T-helper 17 cell (primary cell): ENCODE measurements at regions not wholly inside any gene's neighbourhood (a gene's known extent, or its start where the extent isn't known, plus 50 kb on each side); places are given as distances from the start of the nearest gene placed in this dataset.
"Not testable (repeated sequence)": the region's sequence is repeated elsewhere in the genome, so short reads cannot be mapped to it uniquely, and the experiment has no call there.

Source experiments
- ATAC-seq: fragments of 150-1000 bp; cut with Tn5 transposase; 2 replicates; pipeline ENCODE4 v1.10.0; 2021; ENCODE audit warnings: mild to moderate bottlenecking, moderate library complexity
- DNase-seq, 3 donors: peaks; one replicate each; pipeline versions ENCODE4 v3.0.0 to v3.0.0-alpha.2; 2020 to 2021
- H3K9me3 ChIP-seq: one replicate; pipeline ENCODE4 v1.7.0; 2013; ENCODE audit warnings: low read length, mild to moderate bottlenecking; ENCODE audit not compliant: control insufficient read depth, poor library complexity, severe bottlenecking
- H3K27ac Mint-ChIP-seq: one replicate; pipeline ENCODE4 v1.8.0; 2022; ENCODE audit warnings: mild to moderate bottlenecking, moderate library complexity, mixed read lengths
- H3K27me3 Mint-ChIP-seq: one replicate; pipeline ENCODE4 v1.8.0; 2022; ENCODE audit warnings: mixed read lengths
- H3K36me3 Mint-ChIP-seq: one replicate; pipeline ENCODE4 v1.8.0; 2022; ENCODE audit warnings: low read depth, mixed read lengths
- H3K4me1 Mint-ChIP-seq: one replicate; pipeline ENCODE4 v1.8.0; 2022; ENCODE audit warnings: mild to moderate bottlenecking, mixed read lengths
- H3K4me3 Mint-ChIP-seq: one replicate; pipeline ENCODE4 v1.8.0; 2022; ENCODE audit warnings: mild to moderate bottlenecking, moderate library complexity, mixed read lengths

DNA sequence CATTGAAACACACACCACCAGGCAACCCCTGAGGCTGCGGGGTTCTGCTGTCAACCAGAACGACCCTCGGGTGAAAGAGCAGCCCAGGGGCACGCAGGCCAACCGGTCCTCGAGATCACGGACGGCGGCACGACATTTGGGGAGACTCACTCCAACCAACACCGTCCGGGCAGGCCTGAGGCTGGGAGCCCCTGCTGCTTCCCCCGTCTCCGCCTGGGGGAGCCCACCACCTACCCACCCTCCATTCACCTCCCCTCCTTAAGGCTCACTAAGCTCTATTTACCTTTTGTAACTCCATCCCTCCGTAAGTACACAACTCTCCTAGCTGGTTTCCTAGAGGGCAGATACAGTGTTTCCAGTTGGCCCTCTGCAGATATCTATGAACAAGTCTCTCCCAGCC lies 971.3 kb upstream of the DEFB115 start:
- Mint-ChIP-seq H3K4me1 (peaks cover 23% of the 10 kb centered on the region), H3K36me3 (no peaks in the 10 kb centered on the region), H3K27me3 (no peaks in the 10 kb centered on the region), H3K27ac (no peak overlapping the region), H3K4me3 (no peak overlapping the region)
- DNase-seq (no peak), ATAC-seq (no peak)
- H3K9me3 ChIP-seq: no peaks in the 10 kb centered on the region

DNA sequence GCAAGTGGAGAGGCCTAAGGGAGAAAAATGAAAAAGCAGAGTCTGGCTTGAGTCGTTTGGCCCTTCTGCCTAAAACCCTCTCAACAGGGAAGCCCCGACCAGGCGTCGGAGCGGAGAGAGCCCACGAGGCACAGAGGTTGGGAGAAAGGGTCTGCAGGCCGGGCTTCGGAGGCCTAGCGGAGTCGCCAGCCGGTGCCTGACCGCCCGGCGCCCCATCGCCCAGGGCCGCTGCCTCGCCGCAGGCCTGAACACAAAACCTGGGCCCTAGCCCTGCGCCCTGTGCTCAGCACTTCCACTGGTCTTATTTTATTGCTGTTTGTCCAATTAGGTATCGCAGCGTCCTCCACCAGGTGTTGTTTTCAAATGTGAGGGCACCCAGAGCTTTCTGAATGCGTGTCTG lies 970.0 kb upstream of the DEFB115 start:
- Mint-ChIP-seq H3K4me1 (peaks cover 23% of the 10 kb centered on the region), H3K27ac (peak overlapping the region; percentile 94), H3K4me3 (peak overlapping the region; percentile 33)
- H3K9me3 ChIP-seq, H3K36me3 Mint-ChIP-seq, H3K27me3 Mint-ChIP-seq, ATAC-seq, DNase-seq: not testable (repeated sequence)

- Mint-ChIP-seq H3K4me1 (peaks cover 20% of the 10 kb centered on the region), H3K27ac (peak overlapping the region; percentile 94), H3K36me3 (no peaks in the 10 kb centered on the region), H3K4me3 (no peak overlapping the region), H3K27me3 (no peaks in the 10 kb centered on the region)
- DNase-seq (no peak), ATAC-seq (no peak)
- H3K9me3 ChIP-seq: no peaks in the 10 kb centered on the region
These were observed 969.1 kb upstream of the DEFB115 start for GRCh38 chr20:30288346-30288745.

DNA sequence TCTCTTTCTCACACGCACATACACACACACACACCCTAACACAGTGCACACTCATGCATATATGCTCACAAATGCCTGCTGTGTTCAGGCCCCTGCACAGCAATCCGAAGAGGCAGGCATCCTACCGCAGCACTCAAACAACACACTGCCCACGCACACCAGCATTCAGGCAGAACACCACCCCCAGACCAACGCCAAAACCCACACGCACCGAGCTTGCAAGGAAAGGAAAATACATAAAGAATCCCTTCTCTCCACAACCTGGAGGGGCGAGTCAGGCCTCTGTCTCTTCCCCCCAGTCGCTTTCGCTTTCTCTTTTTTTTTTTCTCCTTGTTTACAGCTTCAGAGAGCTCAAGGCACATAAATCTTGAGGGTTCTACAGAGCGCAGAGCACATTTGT lies 968.4 kb upstream of the DEFB115 start:
- DNase-seq, H3K36me3 Mint-ChIP-seq, H3K9me3 ChIP-seq, ATAC-seq, H3K27me3 Mint-ChIP-seq: not testable (repeated sequence)
- Mint-ChIP-seq H3K4me3 (peak overlapping the region; percentile 94), H3K27ac (peak overlapping the region; percentile 94), H3K4me1 (peaks cover 20% of the 10 kb centered on the region)

GRCh38 chr20:30289711-30290141 lies 967.7 kb upstream of the DEFB115 start:
- H3K9me3 ChIP-seq, H3K27me3 Mint-ChIP-seq, H3K36me3 Mint-ChIP-seq, ATAC-seq, DNase-seq: not testable (repeated sequence)
- Mint-ChIP-seq H3K4me1 (peaks cover 20% of the 10 kb centered on the region), H3K4me3 (peak overlapping the region; percentile 94), H3K27ac (peak overlapping the region; percentile 94)

GRCh38 chr20:30290361-30291063 lies 967.0 kb upstream of the DEFB115 start:
- DNase-seq (peak in 1 of 3 donors; percentile 26), ATAC-seq (peak; percentile 64)
- Mint-ChIP-seq H3K4me3 (peak overlapping the region; percentile 94), H3K4me1 (peaks cover 20% of the 10 kb centered on the region), H3K27ac (peak overlapping the region; percentile 94), H3K27me3 (peaks cover 10% of the 10 kb centered on the region)
- H3K36me3 Mint-ChIP-seq, H3K9me3 ChIP-seq: not testable (repeated sequence)

- peak overlapping the region; percentile 94 for H3K27ac Mint-ChIP-seq
- peak overlapping the region; percentile 94 for H3K4me3 Mint-ChIP-seq
- not testable (repeated sequence) for ATAC-seq, H3K36me3 Mint-ChIP-seq, DNase-seq, H3K9me3 ChIP-seq
- H3K27me3 Mint-ChIP-seq: peaks cover 14% of the 10 kb centered on the region
- H3K4me1 Mint-ChIP-seq: peaks cover 20% of the 10 kb centered on the region
These were observed 966.4 kb upstream of the DEFB115 start for GRCh38 chr20:30291064-30291379.

DNA sequence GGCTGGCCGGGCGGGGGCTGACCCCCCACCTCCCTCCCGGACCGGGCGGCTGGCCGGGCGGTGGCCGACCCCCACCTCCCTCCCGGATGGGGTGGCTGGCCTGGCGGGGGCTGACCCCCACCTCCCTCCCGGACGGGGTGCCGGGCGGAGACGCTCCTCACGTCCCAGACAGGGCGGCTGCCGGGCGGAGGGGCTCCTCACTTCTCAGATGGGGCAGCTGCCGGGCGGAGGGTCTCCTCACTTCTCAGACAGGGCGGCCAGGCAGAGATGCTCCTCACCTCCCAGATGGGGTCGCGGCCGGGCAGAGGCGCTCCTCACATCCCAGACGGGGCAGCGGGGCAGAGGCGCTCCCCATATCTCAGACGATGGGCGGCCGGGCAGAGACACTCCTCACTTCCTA lies 965.8 kb upstream of the DEFB115 start:
- not testable (repeated sequence) for H3K9me3 ChIP-seq, H3K27ac Mint-ChIP-seq, ATAC-seq, H3K36me3 Mint-ChIP-seq, H3K4me3 Mint-ChIP-seq, DNase-seq
- peaks cover 14% of the 10 kb centered on the region for H3K27me3 Mint-ChIP-seq
- peaks cover 20% of the 10 kb centered on the region for H3K4me1 Mint-ChIP-seq

DNA sequence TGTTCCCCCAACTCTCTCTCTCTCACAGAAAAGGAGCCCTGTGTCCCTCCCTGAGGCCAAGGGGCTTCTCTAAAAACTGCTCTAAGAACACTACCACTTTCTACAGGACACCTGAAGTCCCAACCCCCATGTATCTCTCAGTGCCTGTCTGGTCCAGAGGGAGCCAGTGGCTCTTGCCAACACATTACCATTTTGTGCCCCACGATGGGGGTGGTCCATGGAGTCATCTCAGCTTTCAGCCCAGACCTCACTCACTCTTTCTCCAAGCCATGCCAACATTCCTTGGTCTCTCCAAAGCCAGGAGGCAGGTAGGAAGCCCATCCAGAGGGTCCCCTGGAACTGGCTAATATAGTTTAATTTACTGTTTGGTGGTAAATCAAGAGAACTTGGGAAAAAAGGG lies 962.1 kb upstream of the DEFB115 start:
- H3K27ac Mint-ChIP-seq: peak overlapping the region; percentile 56
- ATAC-seq, H3K9me3 ChIP-seq, H3K36me3 Mint-ChIP-seq, DNase-seq: not testable (repeated sequence)
- peaks cover 11% of the 10 kb centered on the region for H3K4me1 Mint-ChIP-seq
- peak overlapping the region; percentile 5 for H3K4me3 Mint-ChIP-seq
- H3K27me3 Mint-ChIP-seq: peaks cover 31% of the 10 kb centered on the region

GRCh38 chr20:30295967-30296366 lies 961.5 kb upstream of the DEFB115 start:
- H3K36me3 Mint-ChIP-seq, H3K9me3 ChIP-seq, H3K4me3 Mint-ChIP-seq, H3K27ac Mint-ChIP-seq, DNase-seq, ATAC-seq: not testable (repeated sequence)
- H3K4me1 Mint-ChIP-seq: peaks cover 11% of the 10 kb centered on the region
- peaks cover 33% of the 10 kb centered on the region for H3K27me3 Mint-ChIP-seq

GRCh38 chr20:30297878-30298595 lies 959.4 kb upstream of the DEFB115 start:
- not testable (repeated sequence) for H3K9me3 ChIP-seq, ATAC-seq, H3K4me3 Mint-ChIP-seq, H3K36me3 Mint-ChIP-seq, H3K27ac Mint-ChIP-seq, DNase-seq
- H3K4me1 Mint-ChIP-seq: peaks cover 11% of the 10 kb centered on the region
- H3K27me3 Mint-ChIP-seq: peaks cover 33% of the 10 kb centered on the region

DNA sequence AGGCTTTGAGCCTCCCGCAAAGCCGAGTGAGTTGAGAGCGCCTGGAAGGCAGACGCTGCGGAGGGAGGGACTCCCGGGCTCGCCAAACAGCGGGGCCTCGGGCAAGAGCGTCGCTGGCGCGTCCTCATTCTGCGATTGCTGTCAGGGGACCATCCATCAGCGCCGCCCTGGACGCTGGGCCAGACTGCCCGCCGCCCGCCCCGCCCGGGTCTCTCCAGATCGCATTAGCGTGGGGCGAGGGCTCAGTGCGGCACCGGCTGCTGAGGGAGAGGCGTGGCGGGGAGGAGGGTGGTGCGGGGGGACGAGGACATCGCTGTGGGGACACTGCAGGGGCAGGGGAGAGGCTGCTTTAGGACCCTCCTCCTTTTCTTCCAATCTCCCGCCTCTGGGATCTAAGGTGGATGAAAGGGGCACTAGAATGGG lies 957.2 kb upstream of the DEFB115 start:
- peaks cover 26% of the 10 kb centered on the region for H3K27me3 Mint-ChIP-seq
- peaks cover 10% of the 10 kb centered on the region for H3K4me1 Mint-ChIP-seq
- not testable (repeated sequence) for H3K27ac Mint-ChIP-seq, H3K36me3 Mint-ChIP-seq, ATAC-seq, DNase-seq, H3K9me3 ChIP-seq
- H3K4me3 Mint-ChIP-seq: peak overlapping the region; percentile 78

DNA sequence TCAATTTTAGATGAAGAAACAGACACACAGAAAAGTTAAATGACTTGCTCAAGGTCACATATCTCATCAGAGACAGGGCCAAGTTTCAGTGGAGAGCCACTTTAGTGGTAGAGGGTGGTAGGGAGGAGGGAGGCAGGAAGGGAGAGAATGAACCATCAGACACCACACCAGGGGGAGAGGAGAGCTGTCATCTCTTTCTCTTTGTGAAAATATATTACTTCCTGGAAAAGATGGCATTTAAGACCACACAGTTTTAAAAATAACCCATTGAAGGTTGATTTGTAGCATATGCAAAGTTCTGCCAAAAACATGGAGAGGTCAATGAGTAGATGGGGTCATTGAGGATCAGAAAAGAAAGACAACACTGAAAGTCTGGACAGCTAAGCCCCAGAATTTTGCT lies 954.7 kb upstream of the DEFB115 start:
- peaks cover 19% of the 10 kb centered on the region for H3K27me3 Mint-ChIP-seq
- not testable (repeated sequence) for H3K4me3 Mint-ChIP-seq, H3K4me1 Mint-ChIP-seq, H3K36me3 Mint-ChIP-seq, H3K27ac Mint-ChIP-seq, DNase-seq, H3K9me3 ChIP-seq, ATAC-seq

DNA sequence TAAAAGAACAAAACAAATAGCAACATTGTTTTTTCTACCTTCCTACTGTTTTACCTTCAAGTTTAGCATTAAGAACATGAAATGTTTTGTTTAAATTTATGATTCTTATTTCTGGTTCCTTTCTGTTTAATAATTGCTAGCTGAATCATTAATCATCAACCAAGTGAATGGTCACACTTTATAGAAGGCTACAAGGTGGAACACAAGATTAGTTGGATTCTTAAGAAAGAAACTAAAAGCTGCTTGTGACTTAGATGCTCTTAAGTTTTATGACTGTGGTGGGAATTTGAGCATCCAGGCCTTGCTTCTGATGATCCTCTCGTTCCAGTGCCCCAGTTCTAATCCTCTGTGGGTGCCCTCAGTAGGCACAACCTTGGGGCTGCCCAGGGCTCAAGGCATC lies 947.5 kb upstream of the DEFB115 start:
- peaks cover 10% of the 10 kb centered on the region for H3K27me3 Mint-ChIP-seq
- not testable (repeated sequence) for H3K36me3 Mint-ChIP-seq

More for the DNA sequence above, 947.5 kb upstream of the DEFB115 start:
- DNase-seq, H3K27ac Mint-ChIP-seq, H3K4me3 Mint-ChIP-seq, H3K9me3 ChIP-seq, H3K4me1 Mint-ChIP-seq, ATAC-seq: not testable (repeated sequence)
